IMR-90 (cell line): ENCODE measurements at regions not wholly inside any gene's neighbourhood (a gene's known extent, or its start where the extent isn't known, plus 50 kb on each side); places are given as distances from the start of the nearest gene placed in this dataset.

Experiments
- ATAC-seq: fragments of 200-7000 bp; cut with Tn5 transposase; 2 replicates; pipeline ENCODE4 v1.9.1; 2020; ENCODE audit warnings: low read depth, mild to moderate bottlenecking, moderate library complexity
- BruUV-seq: library from RNA; stranded (reverse); fragments of 400-500 nt; replicated peaks from 2 replicates; lab custom pipeline; 2021; lab: Mats Ljungman, UMichigan
- CTCF ChIA-PET: fragments of 300-600 bp; formaldehyde crosslinking; extraction: SDS; loops from one replicate; lab custom pipeline; 2021; ENCODE audit warnings: antibody characterized with exemption; lab: Yijun Ruan, JAX
- POLR2A ChIA-PET: fragments of 300-600 bp; sonication (Branson Sonifier 250); formaldehyde crosslinking; loops from one replicate; lab custom pipeline; 2022; ENCODE audit warnings: antibody characterized with exemption; ENCODE audit not compliant: unreplicated experiment; lab: Charles Lee
- DNase-seq: peaks from one replicate; pipeline ENCODE4 v3.0.0; 2013
- H2AFZ ChIP-seq: replicated peaks from 2 replicates; pipeline ENCODE3; 2013; ENCODE audit warnings: low read length, mild to moderate bottlenecking; ENCODE audit not compliant: poor library complexity
- H2AK5ac ChIP-seq: 2 replicates; pipeline ENCODE4 v1.6.1; 2013; ENCODE audit warnings: low read depth, low read length, inconsistent platforms
- H2AK9ac ChIP-seq: replicated peaks from 2 replicates; pipeline ENCODE3; 2013; ENCODE audit warnings: mild to moderate bottlenecking, low read depth, low read length, moderate library complexity; ENCODE audit not compliant: poor library complexity
- H2BK120ac ChIP-seq: 2 replicates; pipeline ENCODE4 v1.6.1; 2013; ENCODE audit warnings: low read depth, low read length, inconsistent platforms
- H2BK15ac ChIP-seq: 3 replicates; pipeline ENCODE4 v1.6.1; 2013; ENCODE audit warnings: low read depth, low read length, inconsistent platforms
- H2BK20ac ChIP-seq: 2 replicates; pipeline ENCODE4 v1.6.1; 2013; ENCODE audit warnings: low read depth, mild to moderate bottlenecking, inconsistent platforms, low read length, moderate library complexity
- H2BK5ac ChIP-seq: 2 replicates; pipeline ENCODE4 v1.6.1; 2013; ENCODE audit warnings: mild to moderate bottlenecking, low read depth, low read length, inconsistent platforms; ENCODE audit not compliant: poor library complexity, severe bottlenecking
- H3K14ac ChIP-seq: replicated peaks from 2 replicates; pipeline ENCODE4 v1.6.1; 2013; ENCODE audit warnings: low read depth, low read length, inconsistent platforms
- H3K18ac ChIP-seq: 2 replicates; pipeline ENCODE4 v1.6.1; 2013; ENCODE audit warnings: low read depth, low read length, control low read depth
- H3K23ac ChIP-seq: 2 replicates; pipeline ENCODE4 v1.6.1; 2013; ENCODE audit warnings: low read depth, low read length, inconsistent platforms
- H3K27ac ChIP-seq: 2 replicates; pipeline ENCODE4 v1.5.1; 2013; ENCODE audit warnings: mild to moderate bottlenecking, control low read depth, low read length; ENCODE audit not compliant: insufficient read depth
- H3K27me3 ChIP-seq: 2 replicates; pipeline ENCODE4 v1.6.1; 2013; ENCODE audit warnings: low read length; ENCODE audit not compliant: control insufficient read depth, insufficient read depth
- H3K36me3 ChIP-seq: 2 replicates; pipeline ENCODE4 v1.6.1; 2013; ENCODE audit warnings: low read length, mixed read lengths; ENCODE audit not compliant: control insufficient read depth, insufficient read depth
- H3K4ac ChIP-seq: 2 replicates; pipeline ENCODE4 v1.6.1; 2013; ENCODE audit warnings: low read depth, low read length, inconsistent platforms
- H3K4me1 ChIP-seq: 2 replicates; pipeline ENCODE4 v1.6.1; 2013; ENCODE audit warnings: low read length, mixed read lengths; ENCODE audit not compliant: control insufficient read depth, insufficient read depth
- H3K4me2 ChIP-seq: 2 replicates; pipeline ENCODE4 v1.6.1; 2013; ENCODE audit warnings: low read depth, mild to moderate bottlenecking, control low read depth, low read length, moderate library complexity
- H3K4me3 ChIP-seq: 2 replicates; pipeline ENCODE4 v1.5.1; 2013; ENCODE audit warnings: low read depth, mild to moderate bottlenecking, control low read depth, low read length, moderate library complexity; ENCODE audit not compliant: insufficient read depth
- H3K56ac ChIP-seq: 2 replicates; pipeline ENCODE4 v1.6.1; 2013; ENCODE audit warnings: low read length, inconsistent platforms; ENCODE audit not compliant: insufficient read depth; ENCODE audit errors: extremely low read depth
- H3K79me1 ChIP-seq, 2 experiments: 2 replicates each; pipeline ENCODE4 v1.6.1; 2013; ENCODE audit warnings: low read length in 2 of 2, inconsistent platforms in 1 of 2, low read depth in 1 of 2
- H3K9ac ChIP-seq: 2 replicates; pipeline ENCODE4 v1.6.1; 2013; ENCODE audit warnings: low read depth, low read length, control low read depth
- H3K9me1 ChIP-seq: 2 replicates; pipeline ENCODE4 v1.6.1; 2013; ENCODE audit warnings: low read length, inconsistent platforms; ENCODE audit not compliant: insufficient read depth
- H3K9me3 ChIP-seq: 2 replicates; pipeline ENCODE4 v1.6.1; 2013; ENCODE audit warnings: low read length; ENCODE audit not compliant: control insufficient read depth, insufficient read depth
- H4K20me1 ChIP-seq: 2 replicates; pipeline ENCODE4 v1.6.1; 2013; ENCODE audit warnings: low read length, inconsistent platforms; ENCODE audit not compliant: insufficient read depth
- H4K5ac ChIP-seq: 2 replicates; pipeline ENCODE4 v1.6.1; 2013; ENCODE audit warnings: mild to moderate bottlenecking, low read depth, low read length, control low read depth
- H4K8ac ChIP-seq, 2 experiments: 2 replicates each; pipeline ENCODE4 v1.6.1; 2013; ENCODE audit warnings: low read depth in 2 of 2, low read length in 2 of 2, control low read depth in 1 of 2, inconsistent platforms in 1 of 2
- H4K91ac ChIP-seq: 2 replicates; pipeline ENCODE4 v1.6.1; 2013; ENCODE audit warnings: low read depth, low read length, inconsistent platforms; ENCODE audit not compliant: insufficient read depth
- CHD1 ChIP-seq: IDR thresholded peaks from 2 replicates; pipeline ENCODE4 v1.6.1; 2012; ENCODE audit warnings: low read depth, low read length, improper control_type of control experiment
- MAZ ChIP-seq: IDR thresholded peaks from 2 replicates; pipeline ENCODE4 v1.6.1; 2012; ENCODE audit warnings: low read depth, mild to moderate bottlenecking, low read length, improper control_type of control experiment, moderate library complexity, borderline replicate concordance
- MXI1 ChIP-seq: IDR thresholded peaks from 2 replicates; pipeline ENCODE4 v1.6.1; 2012; ENCODE audit warnings: low read depth, mild to moderate bottlenecking, low read length, moderate library complexity, borderline replicate concordance
- POLR2A ChIP-seq: IDR thresholded peaks from 2 replicates; pipeline ENCODE4 v1.6.1; 2012; ENCODE audit warnings: mild to moderate bottlenecking, low read depth, low read length
- RCOR1 ChIP-seq: IDR thresholded peaks from 2 replicates; pipeline ENCODE4 v1.6.1; 2012; ENCODE audit warnings: mild to moderate bottlenecking, low read length, improper control_type of control experiment; ENCODE audit not compliant: insufficient replicate concordance
- SMC3 ChIP-seq: fragments of 150-350 bp; IDR thresholded peaks from 2 replicates; pipeline ENCODE4 v1.6.1; 2016; ENCODE audit warnings: low read depth, mild to moderate bottlenecking, antibody characterized with exemption, low read length, moderate library complexity
- WGBS, 2 experiments: methylation state at CpG; one replicate each; pipeline versions ENCODE4 v1.1.5 to v1.1.7; 2013; ENCODE audit warnings: missing lambda C conversion rate in 2 of 2; ENCODE audit not compliant: insufficient read length in 1 of 2; ENCODE audit errors: extremely low coverage in 2 of 2; 5-methylcytosine and 5-hydroxymethylcytosine counted together
- dilution Hi-C: fragments of 300-500 bp; cut with HindIII; formaldehyde crosslinking; loops from one replicate; pipeline ENCODE4 v1.14.3; 2018; ENCODE audit warnings: low sequenced_read_pairs; ENCODE audit not compliant: unreplicated experiment
- in situ Hi-C: fragments of 300-500 bp; cut with MboI; formaldehyde crosslinking; loops from 3 replicates; pipeline ENCODE4 v1.14.3; 2019; ENCODE audit warnings: low sequenced_read_pairs, inconsistent platforms, mixed read lengths
- intact Hi-C: fragments of 100-400 bp; cut with micrococcal nuclease; formaldehyde crosslinking; loops from 2 replicates; pipeline ENCODE4 v1.10.0; 2022

DNA sequence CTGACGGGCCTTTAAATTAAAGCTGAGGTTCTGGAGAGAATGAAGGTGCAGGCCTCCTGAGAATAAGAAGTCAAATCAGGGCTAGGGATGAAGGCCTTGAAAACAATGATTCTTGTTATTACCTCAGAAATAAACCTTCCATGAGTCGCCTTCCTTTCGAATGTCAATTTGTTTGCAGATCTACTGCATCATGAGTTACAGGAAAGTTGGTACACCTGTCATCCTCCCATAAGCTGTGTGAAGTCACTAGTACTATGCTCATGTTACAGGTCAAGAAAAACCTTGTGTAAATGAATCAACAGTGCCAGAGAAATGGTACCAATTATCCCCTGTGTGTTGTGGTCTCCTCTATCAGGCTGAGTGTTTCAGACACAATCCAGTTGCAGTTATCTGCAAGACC is 281.2 kb upstream of the PLXNA2 start:
- Histone ChIP-seq H3K4ac (no peak overlapping the region), H4K91ac (no peak overlapping the region), H4K8ac (no peak overlapping the region), H3K4me3 (no peak overlapping the region), H3K9me3 (no peaks in the 10 kb centered on the region; the same call in 1 of the 2 replicates), H3K23ac (no peak overlapping the region), H3K4me1 (no peaks in the 10 kb centered on the region), H3K56ac (no peak overlapping the region), H2BK5ac (no peak overlapping the region), H3K27me3 (no peaks in the 10 kb centered on the region), H4K5ac (no peak overlapping the region), H2AK9ac (no peak overlapping the region), H3K36me3 (no peaks in the 10 kb centered on the region), H2AK5ac (no peak overlapping the region), H2AFZ (no peak overlapping the region), H3K4me2 (no peak overlapping the region), H3K18ac (no peak overlapping the region), H3K27ac (no peak overlapping the region), H3K9me1 (no peaks in the 10 kb centered on the region), H3K9ac (no peak overlapping the region), H2BK120ac (no peak overlapping the region), H2BK20ac (no peak overlapping the region), H3K14ac (no peak overlapping the region), H3K79me1 (no peaks in the 10 kb centered on the region), H2BK15ac (no peak overlapping the region), H4K20me1 (no peaks in the 10 kb centered on the region)
- dilution Hi-C loops (no loop called here), intact Hi-C loops (no loop called here), in situ Hi-C loops (no loop called here)
- ChIA-PET CTCF (interaction anchor here (0.6 kb wide), 1 partner anchor 46 kb away, joined by 3 read pairs; no protein-coding TSS in a partner anchor), POLR2A (no interaction called here)
- ATAC-seq (no peak), DNase-seq (no peak)
- BruUV-seq, result no TSS peak
- WGBS, 2 experiments, result no CpG with 5 or more reads among the region's 3 CpGs
- TF ChIP-seq RCOR1 (no peak), CHD1 (no peak), MXI1 (no peak), MAZ (no peak), POLR2A (no peak), SMC3 (no peak)
